ENCODE measurements at regions not wholly inside any gene's neighbourhood (a gene's known extent, or its start where the extent isn't known, plus 50 kb on each side); places are given as distances from the start of the nearest gene placed in this dataset.

GRCh38 chr20:58094698-58095097 lies 133.8 kb downstream of the ANKRD60 start:
- intact Hi-C loops (cut with DNase I): no loop called here
- DNase-seq: no peak

- intact Hi-C loops (cut with DNase I): no loop called here
- DNase-seq: no peak
These were observed 134.3 kb downstream of the ANKRD60 start for GRCh38 chr20:58094160-58094559.

GRCh38 chr20:58092871-58093270 lies 135.6 kb downstream of the ANKRD60 start:
- intact Hi-C loops (cut with DNase I): no loop called here
- no peak for DNase-seq

- no peak for DNase-seq
- intact Hi-C loops (cut with DNase I): no loop called here
These were observed 136.1 kb downstream of the ANKRD60 start for GRCh38 chr20:58092353-58092752.

GRCh38 chr20:58091810-58092209 lies 136.6 kb downstream of the ANKRD60 start:
- DNase-seq: no peak
- intact Hi-C loops (cut with DNase I): no loop called here

- intact Hi-C loops (cut with DNase I): no loop called here
- no peak for DNase-seq
These were observed 138.3 kb downstream of the ANKRD60 start for GRCh38 chr20:58090161-58090560.

GRCh38 chr20:58088625-58089024 lies 139.8 kb downstream of the ANKRD60 start:
- DNase-seq: no peak
- intact Hi-C loops (cut with DNase I): no loop called here

- intact Hi-C loops (cut with DNase I): no loop called here
- DNase-seq: no peak
These were observed 140.3 kb downstream of the ANKRD60 start for GRCh38 chr20:58088105-58088504.

- DNase-seq: no peak
- intact Hi-C loops (cut with DNase I): loop anchor here (2.0 kb wide), 1 partner anchor 433 kb away; no protein-coding TSS in a partner anchor
These were observed 140.9 kb downstream of the ANKRD60 start for GRCh38 chr20:58087562-58087858.

GRCh38 chr20:58086763-58087561 lies 141.5 kb downstream of the ANKRD60 start:
- intact Hi-C loops (cut with DNase I): loop anchor here (2.0 kb wide), 1 partner anchor 432 kb away; no protein-coding TSS in a partner anchor
- DNase-seq: peak in 6 of 10 donors; percentile 24 to 86 (median 48)

- intact Hi-C loops (cut with DNase I): no loop called here
- no peak for DNase-seq
These were observed 143.5 kb downstream of the ANKRD60 start for GRCh38 chr20:58084966-58085365.

GRCh38 chr20:58084566-58084965 lies 143.9 kb downstream of the ANKRD60 start:
- DNase-seq: no peak
- intact Hi-C loops (cut with DNase I): no loop called here

- no peak for DNase-seq
- intact Hi-C loops (cut with DNase I): no loop called here
These were observed 146.6 kb downstream of the ANKRD60 start for GRCh38 chr20:58081846-58082245.

GRCh38 chr20:58078741-58079522 lies 149.5 kb downstream of the ANKRD60 start:
- DNase-seq: no peak
- intact Hi-C loops (cut with DNase I): no loop called here

- intact Hi-C loops (cut with DNase I): no loop called here
- no peak for DNase-seq
These were observed 151.2 kb downstream of the ANKRD60 start for GRCh38 chr20:58077282-58077681.

- intact Hi-C loops (cut with DNase I): no loop called here
- no peak for DNase-seq
These were observed 152.0 kb downstream of the ANKRD60 start for GRCh38 chr20:58076405-58076804.

GRCh38 chr20:58075586-58076345 lies 152.7 kb downstream of the ANKRD60 start:
- intact Hi-C loops (cut with DNase I): no loop called here
- DNase-seq: no peak

GRCh38 chr20:58073945-58074856 lies 154.3 kb downstream of the ANKRD60 start:
- intact Hi-C loops (cut with DNase I): no loop called here
- DNase-seq: no peak

- peak in 1 of 10 donors; percentile 60 for DNase-seq
These were observed 155.5 kb downstream of the ANKRD60 start for GRCh38 chr20:58072695-58073671.

More at GRCh38 chr20:58072695-58073671, 155.5 kb downstream of the ANKRD60 start:
- intact Hi-C loops (cut with DNase I): no loop called here
